ENCODE measurements at regions not wholly inside any gene's neighbourhood (a gene's known extent, or its start where the extent isn't known, plus 50 kb on each side); places are given as distances from the start of the nearest gene placed in this dataset.

DNA sequence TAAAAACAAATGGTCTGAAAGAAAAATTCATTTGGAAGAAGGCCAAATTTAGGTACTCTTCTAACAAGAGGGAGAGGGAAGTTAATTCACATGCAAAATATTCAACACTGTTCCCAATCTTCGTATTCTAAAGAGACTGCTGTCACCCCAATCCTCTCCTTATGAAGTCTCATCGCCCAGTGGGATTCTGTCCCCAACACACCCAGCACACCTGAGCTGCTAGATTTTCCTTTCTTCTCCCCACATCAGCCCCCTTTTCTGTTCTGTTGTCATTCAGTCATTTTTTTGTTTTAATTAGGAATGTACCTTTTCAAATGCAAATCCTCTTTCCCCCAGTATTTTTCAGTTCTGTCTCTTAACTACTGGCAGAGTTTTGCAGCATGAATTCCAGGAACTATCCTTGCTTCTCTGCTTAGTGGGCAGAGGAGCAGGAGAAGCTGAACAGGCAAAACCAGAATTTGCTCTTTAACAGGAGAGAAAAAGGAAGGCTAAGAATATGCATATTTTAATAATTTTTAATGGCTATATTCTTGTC lies 366.9 kb downstream of the MAN2A1 start:
- intact Hi-C loops (cut with DNase I), result no loop called here
- DNase-seq (ENCODE audit: low spot score), result no peak

DNA sequence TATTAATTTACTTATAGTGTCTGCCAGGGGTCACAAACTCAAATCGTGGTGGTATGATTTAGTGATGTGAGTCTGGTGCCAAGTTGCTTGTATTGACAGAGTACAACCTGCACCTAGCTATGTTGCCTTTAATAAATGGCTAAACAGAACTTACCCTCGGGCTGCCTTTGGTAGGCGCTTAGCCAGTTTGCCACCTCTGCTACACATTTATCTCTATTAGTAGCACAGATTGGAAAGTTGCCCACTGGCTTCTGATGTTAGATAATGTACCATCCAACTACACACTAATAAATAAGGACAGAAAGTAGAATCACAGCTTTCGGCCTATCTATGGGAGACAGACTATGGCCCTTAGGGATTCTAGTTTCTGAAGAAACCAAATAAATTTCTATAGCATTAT lies 368.4 kb downstream of the MAN2A1 start:
- intact Hi-C loops (cut with DNase I), result no loop called here
- DNase-seq (ENCODE audit: low spot score), result no peak

DNA sequence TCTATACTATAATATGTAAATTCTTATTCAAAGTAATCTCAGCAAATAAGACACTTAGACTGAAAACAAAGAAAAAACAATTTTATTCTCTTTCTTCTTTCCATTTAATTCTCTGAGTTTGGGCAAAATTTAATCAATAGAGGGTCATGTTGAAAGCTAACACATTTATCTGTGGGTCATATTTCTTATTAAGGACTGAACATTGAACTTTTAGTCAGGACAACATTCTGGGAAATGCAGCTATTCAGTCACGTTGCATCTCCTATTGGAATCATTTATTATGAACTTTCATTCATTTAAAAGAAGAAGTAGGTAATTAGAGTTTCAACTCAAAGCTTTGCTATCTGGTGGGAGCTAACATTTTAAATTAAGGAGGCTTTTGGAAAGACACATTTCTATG lies 372.5 kb downstream of the MAN2A1 start:
- intact Hi-C loops (cut with DNase I), result no loop called here
- DNase-seq (ENCODE audit: low spot score), result no peak

DNA sequence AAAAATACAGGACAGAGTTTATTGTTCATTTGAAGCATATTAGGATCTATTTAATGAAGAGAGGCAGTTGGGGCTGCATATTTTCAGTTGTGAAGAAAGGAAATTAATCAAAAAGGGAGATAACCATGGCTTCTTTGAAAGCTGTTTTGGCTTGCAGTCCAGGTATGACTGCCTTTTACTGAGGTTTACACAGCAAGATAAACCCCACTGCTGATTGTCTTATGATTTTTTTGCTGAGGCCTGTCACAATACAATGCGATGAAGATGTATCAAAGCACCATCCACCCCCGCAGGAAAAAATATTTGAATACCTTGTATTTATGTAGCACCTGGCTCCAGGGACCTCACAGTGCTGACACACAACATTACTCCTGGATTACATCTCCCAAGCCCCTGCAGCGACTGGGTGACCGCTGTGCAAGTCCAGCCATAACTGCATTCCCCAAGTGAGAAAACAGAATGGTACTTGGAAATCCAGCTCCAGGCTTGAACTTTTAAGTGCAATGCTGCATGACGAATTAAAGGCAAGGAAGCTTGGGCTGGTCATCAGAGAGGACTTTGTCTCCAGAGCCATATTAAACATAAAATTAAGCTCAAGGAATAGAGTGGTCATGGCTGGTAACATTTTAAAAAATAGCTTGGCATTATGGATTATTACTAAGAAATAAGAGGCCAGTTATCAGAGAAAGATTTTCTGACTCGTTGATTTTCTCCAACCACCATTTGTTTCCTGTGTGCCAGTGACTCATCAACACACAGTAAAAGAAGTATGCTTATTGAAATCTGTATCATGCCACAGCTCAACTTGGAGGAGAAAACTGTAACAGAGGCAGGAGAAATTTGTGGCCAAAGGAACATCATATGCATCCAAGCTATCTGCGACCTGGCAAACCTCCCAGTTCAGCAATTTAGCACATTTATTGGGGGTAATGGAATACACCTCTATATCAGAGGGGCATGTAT lies 374.2 kb downstream of the MAN2A1 start:
- intact Hi-C loops (cut with DNase I), result no loop called here

DNA sequence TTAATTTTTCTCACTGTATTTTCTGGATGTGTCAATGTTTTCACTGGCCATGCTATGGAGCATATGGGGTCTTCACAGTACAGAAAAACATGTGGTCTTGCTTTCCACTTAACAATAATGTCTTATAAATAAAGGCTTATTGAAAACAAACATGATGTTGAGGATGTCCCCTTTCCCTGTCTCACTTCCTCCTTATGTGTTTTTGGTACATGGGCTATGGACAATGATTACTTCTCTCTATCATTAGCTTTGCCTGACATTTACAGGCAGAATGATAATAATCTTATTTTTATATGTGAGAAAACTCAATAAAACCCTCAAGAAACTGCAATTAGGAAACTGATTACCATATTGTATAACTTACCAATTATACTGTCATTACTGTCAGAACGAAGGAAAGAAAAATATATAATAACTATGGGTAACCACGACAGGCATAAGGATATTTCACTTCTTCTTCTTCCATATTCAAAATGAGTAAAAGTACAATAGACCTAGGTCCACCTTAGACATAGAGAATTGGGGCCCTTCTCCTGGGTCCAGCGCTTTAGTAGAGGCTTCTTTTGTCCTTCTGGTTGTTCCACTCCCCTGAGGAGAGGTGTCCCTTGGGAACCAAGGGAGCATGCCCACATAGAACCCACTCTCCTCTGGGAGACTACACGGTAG lies 375.0 kb downstream of the MAN2A1 start:
- intact Hi-C loops (cut with DNase I), result no loop called here
- no peak for DNase-seq (ENCODE audit: low spot score)

More for the DNA sequence above, 374.2 kb downstream of the MAN2A1 start:
- DNase-seq (ENCODE audit: low spot score), result no peak

DNA sequence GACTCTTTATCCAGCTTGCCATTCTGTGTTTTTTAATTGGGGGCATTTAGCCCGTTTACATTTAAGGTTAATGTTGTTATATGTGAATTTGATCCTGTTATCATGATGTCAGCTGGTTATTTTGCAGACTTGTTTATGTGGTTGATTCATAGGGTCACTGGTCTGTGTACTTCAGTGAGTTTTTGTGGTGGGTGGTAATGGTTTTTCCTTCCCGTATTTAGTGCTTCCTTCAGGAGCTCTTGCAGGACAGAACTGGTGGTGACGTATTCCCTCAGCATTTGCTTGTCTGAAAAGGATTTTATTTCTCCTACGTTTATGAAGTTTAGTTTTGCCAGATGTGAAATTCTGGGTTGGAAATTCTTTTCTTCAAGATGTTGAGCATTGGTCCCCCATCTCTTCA lies 381.1 kb downstream of the MAN2A1 start:
- intact Hi-C loops (cut with DNase I), result no loop called here
- no peak for DNase-seq (ENCODE audit: low spot score)

DNA sequence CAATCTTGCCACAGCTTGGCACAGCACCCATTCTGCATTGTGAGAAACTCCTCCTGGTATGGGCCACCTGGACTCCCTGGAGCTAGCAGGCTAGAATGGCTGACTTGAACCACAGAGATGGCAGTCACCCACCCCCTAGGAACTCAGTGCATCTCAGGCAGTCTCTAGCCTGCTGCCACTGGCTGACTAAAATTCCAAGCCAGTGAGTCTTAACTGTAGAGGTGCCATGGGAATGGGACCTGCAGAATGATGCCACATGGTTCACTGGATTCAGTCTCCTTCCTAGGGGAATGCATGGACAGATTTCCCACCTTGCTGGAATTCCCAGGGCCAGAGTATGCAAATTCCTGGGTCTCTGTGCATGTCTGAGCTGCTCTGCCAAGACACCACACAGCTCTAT lies 382.9 kb downstream of the MAN2A1 start:
- intact Hi-C loops (cut with DNase I), result no loop called here
- DNase-seq (ENCODE audit: low spot score), result no peak

DNA sequence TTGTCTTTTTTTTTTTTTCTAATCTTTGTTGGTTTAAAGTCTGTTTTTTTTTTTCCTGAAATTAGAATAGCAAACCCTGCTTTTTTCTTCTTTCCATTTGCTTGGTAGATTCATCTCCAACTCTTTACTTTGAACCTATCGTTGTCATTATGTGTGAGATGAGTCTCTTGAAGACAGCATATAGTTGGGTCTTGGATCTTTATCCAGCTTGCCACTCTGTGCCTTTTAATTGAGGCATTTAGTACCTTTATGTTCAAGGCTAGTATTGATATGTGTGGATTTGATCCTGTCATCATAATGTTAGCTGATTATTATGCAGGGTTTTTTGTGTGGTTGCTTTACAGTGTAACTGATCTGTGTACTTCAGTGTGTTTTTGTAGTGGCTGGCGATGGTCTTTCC lies 383.8 kb downstream of the MAN2A1 start:
- no peak for DNase-seq (ENCODE audit: low spot score)
- intact Hi-C loops (cut with DNase I), result no loop called here

DNA sequence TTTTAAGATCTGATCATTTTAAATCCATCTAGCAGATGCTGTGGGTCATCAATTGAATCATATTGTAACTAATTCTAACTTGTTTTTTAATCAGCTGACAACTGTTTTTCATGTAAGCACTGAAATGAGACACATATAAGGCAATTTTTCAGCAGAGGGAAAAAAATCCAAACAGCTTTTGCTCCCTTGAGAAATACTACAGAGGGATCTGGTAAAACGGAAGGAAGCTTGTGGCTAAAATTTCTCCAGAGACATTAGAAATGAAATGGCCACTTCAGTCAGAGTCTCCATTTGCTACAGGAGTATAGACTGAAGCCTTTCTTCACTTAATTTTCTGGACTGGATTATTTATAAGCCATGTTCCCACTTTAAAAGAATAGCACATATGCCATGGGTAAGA lies 385.9 kb downstream of the MAN2A1 start:
- no peak for DNase-seq (ENCODE audit: low spot score)
- intact Hi-C loops (cut with DNase I), result no loop called here

DNA sequence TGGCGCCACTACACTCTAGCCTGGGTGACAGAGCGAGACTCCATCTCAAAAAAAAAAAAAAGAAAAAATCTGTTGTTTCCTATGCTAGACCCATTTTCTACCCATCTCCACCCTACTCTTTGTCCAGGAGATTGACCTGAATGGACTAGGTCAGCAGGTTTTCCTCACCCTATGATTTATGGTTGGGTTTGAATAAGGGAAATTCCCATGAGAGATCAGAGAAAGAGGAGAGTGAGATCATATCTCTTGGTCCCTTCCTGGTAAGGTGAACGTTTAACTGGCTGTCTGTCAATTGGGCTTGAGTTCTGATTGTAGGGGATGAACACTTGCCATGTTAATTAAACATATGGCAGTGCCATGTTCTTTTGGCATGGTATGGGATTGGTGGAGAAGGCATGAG lies 387.4 kb downstream of the MAN2A1 start:
- intact Hi-C loops (cut with DNase I), result loop anchor here in 1 of 2 donors (1.0 kb wide), 1 partner anchor 16 kb away; no protein-coding TSS in a partner anchor
- DNase-seq (ENCODE audit: low spot score), result no peak

DNA sequence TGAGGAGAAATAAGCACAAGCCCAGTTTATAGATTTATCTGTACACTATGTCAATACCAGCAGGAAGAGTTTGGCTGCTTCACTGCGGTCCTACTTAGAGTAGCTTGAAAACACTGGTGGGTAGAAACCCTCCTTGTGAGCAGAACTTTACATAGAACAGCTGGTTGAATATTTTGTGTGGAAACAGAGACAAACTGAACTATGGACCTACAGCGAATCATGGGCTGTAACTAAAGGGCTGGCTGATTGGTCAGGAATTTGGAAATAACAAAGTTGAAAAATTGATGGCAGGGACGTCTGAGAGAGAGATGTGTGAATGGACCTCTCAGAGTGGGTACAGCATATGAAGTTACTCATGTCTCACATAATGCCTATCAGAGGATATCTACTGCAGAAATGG lies 392.5 kb downstream of the MAN2A1 start:
- intact Hi-C loops (cut with DNase I), result no loop called here
- DNase-seq (ENCODE audit: low spot score), result no peak

DNA sequence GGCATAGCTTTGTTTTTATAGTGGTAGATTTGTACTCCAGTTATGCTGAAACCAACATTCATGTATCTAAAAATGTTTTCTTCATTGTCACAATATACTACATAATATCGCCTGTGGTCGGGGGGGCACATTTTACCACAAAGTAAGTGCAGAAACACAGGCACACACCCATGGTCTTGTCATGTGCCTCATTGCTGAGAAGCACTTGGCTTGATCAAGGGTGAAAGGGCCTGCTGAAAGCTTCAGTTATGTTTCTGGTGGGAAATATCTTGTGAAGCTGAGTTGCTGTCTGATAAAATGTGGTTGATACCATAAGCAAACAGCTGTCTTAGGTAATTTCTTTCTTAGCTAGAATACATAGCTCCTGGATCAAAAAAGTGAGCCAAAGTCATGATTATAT lies 393.1 kb downstream of the MAN2A1 start:
- DNase-seq (ENCODE audit: low spot score), result no peak
- intact Hi-C loops (cut with DNase I), result no loop called here

DNA sequence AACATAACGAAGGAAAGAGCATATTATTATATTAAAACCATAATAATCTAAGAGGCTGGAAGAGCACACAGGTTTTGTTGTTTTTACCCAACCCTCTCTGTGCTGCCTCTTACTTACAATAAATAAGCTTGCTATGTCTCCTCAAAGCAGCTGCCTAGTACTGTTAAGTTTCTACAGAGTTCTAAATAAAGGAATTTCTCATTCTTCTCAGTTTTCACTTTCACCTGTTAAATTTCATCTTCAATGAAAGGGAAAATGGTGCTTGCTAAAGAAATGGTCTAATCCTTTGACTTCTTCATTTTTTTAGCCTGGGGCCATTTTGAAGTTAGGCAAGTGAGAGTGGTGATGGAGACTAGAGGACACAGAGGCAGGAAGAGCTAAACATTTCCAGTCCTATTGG lies 396.1 kb downstream of the MAN2A1 start:
- intact Hi-C loops (cut with DNase I), result no loop called here
- no peak for DNase-seq (ENCODE audit: low spot score)

DNA sequence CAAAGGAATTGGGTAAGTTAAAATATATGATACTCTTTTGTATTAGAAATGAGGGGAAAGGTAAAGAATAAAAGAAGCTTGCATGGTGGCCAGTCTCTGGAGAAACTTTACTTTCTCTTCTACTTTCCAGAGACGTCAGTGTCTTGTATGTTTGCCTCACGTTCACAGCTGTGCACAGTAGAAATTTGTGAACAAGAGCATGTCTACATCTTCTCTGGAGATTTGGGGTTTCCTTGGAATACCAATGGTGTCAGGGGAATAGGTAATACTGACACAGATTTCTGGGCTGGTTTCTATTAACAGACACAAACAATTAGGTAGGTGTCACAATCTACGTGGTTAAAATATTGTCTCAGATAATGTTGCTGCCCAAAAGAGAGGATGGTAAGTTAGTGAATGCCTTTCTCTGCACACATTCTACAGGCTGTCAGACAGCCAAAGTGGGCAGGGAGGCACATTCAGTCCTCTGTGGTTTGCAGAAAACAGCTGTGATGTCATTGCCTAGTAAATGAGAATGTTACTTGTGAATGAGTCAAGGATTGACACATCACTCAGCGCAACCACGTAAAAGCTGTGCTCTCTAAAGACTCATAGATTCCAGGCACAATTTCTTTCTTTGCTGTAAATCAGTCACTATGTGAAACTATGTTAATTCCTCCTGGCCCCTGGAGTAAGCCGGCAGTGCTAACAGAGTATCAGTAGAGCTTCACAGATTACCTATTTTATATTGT lies 397.1 kb downstream of the MAN2A1 start:
- intact Hi-C loops (cut with DNase I), result no loop called here

DNA sequence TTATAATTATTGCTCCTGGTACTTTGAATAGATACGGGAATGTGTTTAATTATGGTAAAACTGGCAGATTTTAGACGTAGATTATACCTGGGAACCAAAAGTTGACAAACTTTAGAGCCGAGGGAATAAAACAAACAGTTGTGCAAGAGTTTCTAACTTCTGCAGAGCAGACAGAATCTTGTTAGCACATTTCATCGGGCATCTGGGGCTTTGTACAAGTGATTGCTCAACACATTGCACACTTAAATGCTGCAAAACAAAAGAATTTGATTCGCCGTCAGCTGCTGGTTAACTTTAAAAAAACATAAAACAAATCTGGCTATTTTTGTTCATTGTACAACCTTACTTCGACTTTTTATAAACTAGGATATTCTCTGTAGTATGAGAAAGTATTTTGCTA lies 398.1 kb downstream of the MAN2A1 start:
- intact Hi-C loops (cut with DNase I), result no loop called here
- DNase-seq (ENCODE audit: low spot score), result no peak

More for the DNA sequence above, 397.1 kb downstream of the MAN2A1 start:
- DNase-seq (ENCODE audit: low spot score), result no peak

DNA sequence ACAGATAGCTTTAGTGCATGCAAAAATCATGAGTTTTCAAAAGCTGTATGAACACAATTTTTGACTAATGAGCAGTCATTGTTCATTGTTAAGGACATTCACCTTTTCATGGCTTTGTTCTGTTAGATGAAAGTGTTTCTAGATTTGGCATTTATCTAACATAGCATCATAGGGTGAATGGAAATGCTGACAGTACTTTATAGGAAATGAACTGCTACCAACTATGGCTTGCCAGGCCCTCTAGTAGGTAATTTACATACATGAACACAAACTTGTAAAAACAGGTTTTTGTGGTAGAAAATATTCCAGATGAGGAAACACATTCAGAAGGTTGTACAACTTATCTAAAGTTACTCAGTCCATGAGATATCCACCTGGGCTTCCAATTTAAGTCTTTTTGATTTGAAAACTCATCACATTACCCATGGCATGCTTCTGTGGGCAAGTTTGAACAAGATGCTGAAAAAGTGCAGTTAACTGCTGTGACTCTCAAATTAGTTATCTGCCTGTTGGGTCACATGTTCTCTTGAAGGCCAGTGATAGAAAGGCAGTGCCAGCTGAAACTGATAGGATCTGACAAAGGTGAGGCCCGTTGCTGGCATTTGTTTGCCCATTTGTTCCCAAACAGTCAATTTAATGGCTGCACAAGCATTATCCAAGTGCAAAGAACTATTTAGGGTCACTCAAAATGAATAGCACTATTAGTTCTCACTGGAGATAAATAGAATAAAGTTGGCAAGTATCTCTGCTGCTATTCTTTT lies 399.1 kb downstream of the MAN2A1 start:
- no peak for DNase-seq (ENCODE audit: low spot score)
- intact Hi-C loops (cut with DNase I), result no loop called here

DNA sequence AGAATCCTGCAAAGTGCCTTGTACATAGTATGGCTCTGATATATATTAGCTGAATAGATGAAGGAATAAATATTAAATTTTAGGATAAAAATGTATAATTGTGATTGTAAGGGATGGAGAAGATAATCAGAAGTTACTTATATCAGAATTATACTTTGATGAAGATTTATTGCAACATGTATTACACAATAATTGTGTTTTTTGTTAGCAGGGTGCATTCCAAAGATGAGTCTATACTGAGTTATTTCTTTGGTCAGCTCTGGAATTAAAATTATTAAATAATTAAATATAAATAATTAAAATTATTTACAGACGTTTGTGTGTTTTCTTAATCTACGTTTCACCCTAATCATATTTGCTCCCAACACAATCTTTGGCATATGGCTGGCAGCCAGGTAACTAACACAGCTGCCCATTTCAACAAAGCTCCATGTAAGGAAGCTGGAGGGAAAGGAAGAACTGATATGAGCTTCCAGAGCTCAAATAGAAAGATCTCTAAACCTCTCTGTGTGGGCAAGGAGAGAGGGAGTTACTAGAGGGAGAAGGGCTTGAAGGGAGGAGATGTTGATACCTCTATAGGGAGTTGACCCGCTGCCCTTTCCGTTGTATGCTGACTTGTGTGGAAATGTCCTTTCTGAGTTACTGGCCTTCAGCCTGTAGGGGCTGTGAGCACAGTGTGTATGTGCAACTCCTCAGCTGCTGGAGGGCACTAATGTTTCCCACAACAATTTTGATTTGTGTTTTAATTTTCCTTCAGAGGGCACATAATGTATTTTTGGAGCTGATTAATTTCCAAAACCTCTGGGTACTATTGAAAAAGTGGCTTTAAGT lies 403.4 kb downstream of the MAN2A1 start:
- intact Hi-C loops (cut with DNase I), result no loop called here
- no peak for DNase-seq (ENCODE audit: low spot score)

DNA sequence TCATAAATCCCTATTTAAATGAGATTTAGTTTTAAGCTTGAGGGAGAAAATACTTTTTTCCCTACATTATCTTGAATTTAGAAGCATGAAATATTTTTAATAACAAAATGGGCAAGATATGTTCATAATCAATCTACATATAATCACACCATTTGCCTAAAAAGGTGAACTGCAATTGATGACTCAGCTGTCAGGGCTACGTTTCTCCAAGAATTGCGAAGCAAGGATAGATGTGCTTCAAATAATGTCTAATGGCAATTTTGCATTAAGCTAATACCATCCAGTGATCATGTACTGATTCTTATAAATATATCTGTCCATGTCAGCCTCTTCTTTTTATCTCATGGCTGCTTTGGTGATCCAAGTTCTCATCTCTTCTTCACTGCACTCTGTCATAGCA lies 404.4 kb downstream of the MAN2A1 start:
- intact Hi-C loops (cut with DNase I), result no loop called here
- no peak for DNase-seq (ENCODE audit: low spot score)
